ENCODE measurements at regions not wholly inside any gene's neighbourhood (a gene's known extent, or its start where the extent isn't known, plus 50 kb on each side); places are given as distances from the start of the nearest gene placed in this dataset.

DNA sequence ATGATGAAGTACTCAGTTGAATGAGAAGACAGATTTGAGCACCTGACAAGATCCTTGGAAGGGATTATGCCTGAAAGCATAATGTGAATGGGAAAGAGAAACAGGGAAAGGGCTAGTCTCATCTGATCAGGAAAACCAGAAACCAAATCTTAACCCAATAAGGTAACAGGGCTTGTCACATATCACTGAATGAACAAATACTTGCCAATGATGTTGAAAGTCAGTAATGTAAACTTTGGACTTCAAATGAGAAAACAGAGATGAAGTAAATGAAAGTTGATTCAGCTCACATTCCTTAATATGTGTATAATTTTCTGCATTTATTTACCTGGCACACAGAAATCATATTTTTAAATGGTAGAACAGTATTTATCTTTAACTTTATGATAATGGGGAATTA, 480.0 kb downstream of the KCTD12 start:
- DNase-seq = no peak

DNA sequence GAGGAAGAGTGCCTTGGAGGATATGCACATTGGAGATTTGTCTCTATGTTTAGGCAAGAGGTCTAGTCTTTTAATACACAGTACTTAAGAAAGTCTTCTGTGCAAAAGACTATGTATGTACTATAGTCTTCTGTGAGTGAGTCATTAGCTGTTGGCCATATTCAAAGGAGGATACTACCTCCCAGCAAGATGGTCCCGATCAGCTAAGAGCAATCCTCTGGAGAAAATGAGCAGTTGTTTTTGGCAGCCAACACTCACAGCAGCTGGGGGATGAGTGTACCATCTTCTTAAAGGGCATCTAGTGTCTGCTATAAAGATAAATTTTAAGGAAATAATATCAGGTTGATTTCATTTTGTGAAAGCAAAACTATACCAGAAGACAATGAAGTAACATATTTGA, 487.8 kb downstream of the KCTD12 start:
- DNase-seq = no peak

DNA sequence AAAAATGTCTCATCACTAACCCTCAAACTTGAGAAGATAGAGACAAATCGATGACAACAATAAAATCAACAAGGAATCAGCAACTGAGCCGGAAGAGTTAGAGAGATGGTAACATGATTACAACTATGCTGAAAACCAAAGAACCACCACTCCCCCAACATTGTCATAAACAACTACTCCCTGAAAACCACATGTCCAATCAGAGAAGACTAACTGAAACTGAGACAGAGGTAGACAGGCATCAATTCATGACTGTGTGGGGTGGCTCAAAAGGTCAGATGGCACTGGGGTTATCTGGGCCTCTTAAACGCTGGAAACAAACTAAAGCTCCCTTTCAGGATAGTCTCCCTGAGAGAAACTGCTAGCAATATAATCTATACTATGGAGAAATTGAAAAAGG, 488.8 kb downstream of the KCTD12 start:
- DNase-seq = no peak

DNA sequence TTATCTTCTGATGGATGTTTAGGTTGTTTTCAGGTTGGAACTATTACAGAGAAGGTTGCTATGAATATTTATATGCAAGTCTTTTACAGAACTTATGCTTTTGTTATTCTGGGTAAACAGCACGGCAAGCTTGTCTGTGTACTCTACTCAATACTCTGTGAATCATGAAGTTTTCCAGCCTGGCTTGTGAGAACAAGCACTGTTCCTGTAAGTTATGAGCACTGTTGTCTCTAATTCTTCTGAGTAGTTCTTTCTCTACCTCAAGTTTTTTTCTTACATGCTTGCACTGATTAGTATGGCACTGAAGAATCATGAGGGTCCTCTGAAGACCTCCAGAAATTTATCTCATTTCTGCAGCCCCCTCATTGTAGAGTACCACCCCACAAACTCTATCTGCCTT, 496.9 kb downstream of the KCTD12 start:
- no peak for DNase-seq

DNA sequence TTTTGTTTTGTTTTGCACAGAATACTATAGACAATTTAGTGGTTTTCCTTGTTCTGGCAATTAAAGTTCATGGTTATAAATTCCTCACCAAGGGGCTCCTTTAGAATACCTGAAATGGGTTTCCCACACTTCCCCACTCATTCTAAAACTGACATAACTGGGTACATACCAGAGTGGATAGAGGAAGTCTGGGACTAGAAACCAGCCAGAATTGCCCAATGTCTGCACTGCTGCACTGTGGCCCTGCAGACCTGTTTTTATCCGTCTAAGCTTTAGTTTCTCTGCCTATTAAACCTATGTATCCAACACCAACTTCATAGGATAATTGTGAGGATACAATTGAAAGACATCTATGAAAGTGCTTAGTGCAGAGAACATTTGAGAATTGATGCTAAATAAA, 498.6 kb downstream of the KCTD12 start:
- DNase-seq = no peak

DNA sequence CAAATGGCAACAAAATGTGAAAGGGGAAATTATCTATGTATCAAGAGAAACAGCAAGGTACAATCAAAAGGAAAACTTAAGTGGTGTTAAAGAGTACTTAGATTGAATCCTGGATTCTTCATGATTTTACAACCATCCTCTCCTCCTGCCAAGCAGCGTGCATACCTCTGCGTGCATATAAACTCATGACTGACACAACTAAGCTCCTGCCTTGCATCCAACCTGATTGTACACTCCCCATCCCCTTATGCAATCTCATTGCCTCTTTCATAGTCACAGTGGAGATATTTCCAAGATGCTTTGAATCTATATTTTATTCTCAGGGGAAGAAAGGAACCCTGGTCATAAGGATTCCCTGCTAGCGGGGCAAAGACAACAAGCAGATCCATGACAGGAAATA, 499.9 kb downstream of the KCTD12 start:
- DNase-seq = no peak

DNA sequence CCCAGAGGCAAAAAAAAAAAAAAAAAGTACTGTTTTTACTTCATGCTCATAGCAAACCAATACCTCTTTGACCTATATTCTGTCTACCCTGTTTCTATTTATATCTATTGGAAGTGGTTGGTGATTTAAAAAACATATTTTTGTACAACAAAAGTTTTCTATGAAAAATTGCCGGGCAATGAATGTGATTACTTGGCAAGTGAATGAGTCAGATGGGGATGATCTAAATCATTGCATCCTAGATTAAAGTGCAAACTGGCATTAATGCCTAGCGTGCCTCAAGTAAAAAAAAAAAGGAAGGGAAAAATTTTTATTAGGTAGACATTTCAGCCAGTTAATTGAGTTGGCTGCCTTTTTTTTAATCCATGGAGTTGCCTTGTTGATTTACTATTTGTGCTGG, 500.6 kb downstream of the KCTD12 start:
- DNase-seq = no peak

DNA sequence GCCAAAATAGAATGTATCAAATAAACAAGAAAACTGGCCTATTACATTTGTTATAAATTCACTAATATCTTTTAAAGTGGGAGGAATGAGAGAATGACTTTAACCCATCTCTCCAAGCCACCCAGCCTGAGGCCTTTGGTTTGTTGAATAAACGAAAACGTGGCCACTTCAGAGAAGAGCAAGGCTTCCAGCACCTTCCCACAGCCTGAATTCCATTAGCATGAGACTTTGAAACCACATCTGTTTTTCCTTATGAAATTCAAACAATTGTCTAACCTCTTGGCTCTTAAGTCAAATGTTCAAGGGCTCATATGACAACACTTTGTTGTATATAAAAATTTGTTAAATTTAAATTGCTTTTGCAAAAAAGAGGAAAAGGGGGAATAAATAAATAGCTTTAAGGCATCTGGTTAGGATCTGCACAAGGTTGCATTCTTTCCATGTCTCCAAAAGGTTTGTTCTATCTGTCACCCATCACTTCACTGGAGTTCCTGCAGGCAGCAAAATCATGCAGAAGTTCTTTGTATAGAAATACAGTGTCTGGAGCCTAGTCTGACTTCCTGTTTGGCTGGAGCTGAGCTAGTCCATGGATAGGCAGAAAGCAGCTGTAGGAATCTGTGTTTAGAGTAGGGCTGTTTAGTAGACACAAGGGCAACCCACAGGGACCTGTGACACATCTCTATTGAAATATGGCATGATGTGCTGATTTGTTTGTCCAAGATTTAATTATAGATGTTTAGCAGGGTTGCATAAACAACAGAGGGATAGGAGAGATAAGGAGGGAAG, 502.3 kb downstream of the KCTD12 start:
- DNase-seq = no peak

DNA sequence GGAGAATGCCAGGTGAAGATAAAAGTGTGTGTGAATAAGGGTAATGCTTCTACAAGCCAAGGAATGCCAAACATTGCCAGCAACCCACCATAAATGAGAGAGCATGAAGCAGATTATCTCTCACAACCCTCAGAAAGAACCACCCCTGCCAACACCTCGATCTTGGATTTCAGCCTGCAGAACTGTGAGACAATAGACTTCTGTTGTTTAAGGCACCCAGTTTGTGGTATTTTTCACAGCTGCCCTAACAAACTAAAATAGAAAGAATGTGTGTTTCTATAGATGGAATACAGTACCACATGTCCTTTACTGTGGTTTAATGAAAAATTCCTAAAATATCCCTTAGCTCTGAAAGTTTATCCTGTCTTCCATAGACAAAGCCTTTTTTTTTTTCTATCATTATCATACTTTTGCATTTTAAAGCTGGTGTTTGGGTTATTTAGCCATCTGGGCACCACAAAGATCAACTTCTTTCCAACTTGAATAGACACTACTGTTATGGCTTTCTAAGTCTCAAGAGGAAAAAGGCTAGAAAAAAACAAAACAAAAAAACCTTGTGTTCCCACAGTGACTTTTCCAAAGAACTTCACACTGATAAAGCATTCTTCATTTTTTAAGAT, 505.6 kb downstream of the KCTD12 start:
- no peak for DNase-seq

DNA sequence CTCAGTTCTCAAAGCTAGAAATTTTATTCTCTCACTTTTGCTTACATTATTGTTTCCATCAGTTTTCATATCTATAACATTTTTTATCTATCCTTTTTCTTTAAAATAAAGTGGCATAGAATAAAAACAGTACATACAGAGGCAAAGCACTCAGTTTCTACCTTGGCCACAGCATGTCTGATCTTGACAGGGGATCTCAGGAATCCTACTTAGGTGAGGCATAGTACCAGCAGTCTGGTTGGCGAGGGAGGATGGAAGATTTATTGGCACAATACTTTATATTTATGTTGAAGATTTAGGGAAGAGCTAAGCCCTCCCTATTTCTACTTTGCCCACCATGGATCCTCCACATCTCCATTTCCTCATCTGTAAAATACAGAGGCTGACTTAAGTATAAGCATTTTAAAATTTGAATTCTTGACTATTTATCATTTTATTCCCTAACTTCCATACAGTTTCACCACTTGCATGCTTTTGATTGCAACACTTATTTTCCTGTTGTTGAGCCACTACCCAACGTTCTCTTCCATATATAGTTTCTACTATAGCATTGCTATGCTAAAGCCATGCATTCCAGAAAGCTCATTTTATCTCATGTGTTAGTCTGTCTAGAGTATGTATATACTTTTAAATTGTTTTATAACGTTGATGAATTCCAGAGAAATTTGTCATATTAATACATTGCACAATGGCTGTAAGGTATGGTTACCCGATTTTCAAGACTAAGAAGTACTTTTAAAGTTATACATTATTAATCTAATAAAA, 506.7 kb downstream of the KCTD12 start:
- no peak for DNase-seq

DNA sequence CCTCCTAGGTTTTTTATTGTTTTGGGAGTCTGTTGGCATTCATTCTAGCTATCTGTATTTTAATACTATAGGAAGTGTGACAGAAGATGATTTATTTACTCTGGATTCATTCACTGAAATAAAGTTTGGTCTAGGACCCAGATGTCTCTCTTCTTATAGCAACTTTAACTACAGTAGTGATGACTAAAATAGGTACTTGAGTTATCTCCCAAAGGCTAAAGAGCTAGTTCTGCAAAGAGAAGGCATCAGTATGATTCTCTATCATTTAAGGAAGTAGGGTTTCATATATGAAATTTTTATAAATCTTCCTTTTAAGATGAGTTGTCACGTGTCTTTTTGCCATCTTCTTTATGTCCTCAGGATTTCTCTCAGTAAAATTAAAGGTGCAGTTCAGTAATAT, 507.4 kb downstream of the KCTD12 start:
- DNase-seq = no peak

DNA sequence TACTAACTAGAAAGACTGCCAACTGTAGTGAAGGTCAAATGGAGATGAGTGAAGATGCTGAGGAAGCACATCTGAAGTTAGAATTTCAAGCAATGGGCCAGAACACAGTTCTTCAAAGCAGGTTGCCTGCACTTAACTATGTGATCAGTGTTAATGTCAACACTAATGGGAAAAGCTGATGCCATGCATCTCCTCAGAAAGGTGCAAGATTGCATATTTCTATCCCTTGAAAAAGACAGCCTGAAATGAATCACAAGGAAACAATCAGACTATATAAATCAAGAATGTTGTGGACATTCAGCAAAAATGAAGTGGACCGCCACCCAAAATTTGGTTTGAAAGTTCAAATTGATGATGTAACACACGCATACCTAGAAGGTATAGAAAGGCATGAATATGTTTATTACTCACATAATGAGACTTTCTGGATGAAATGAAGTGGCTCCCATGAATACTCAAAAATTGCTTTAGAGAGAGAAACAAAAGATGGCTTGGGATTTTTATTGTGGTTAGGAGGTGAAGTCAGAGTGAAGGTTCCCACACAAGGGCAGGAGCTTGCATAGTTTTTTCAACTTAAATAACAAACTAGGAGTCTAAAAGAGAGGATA, 522.4 kb downstream of the KCTD12 start:
- no peak for DNase-seq

DNA sequence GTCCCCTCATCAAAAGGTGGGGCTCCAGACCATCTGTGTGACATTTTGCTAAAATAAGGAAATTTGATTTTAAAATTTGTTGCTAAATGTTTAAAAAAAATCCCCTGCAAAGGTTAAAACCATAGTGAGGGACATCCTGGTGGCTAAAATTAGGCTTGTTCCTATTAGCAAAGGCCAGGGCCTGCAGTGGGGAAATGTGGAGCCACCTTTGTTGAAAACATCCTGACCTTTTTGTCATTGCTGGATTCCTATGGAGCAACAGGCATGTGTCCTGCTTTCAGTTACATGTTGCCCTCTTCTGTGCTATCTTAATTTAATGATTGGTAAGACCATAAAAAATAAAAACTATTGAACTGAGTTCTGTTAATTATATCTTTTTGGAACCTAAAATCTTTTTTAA, 524.3 kb downstream of the KCTD12 start:
- DNase-seq = no peak

DNA sequence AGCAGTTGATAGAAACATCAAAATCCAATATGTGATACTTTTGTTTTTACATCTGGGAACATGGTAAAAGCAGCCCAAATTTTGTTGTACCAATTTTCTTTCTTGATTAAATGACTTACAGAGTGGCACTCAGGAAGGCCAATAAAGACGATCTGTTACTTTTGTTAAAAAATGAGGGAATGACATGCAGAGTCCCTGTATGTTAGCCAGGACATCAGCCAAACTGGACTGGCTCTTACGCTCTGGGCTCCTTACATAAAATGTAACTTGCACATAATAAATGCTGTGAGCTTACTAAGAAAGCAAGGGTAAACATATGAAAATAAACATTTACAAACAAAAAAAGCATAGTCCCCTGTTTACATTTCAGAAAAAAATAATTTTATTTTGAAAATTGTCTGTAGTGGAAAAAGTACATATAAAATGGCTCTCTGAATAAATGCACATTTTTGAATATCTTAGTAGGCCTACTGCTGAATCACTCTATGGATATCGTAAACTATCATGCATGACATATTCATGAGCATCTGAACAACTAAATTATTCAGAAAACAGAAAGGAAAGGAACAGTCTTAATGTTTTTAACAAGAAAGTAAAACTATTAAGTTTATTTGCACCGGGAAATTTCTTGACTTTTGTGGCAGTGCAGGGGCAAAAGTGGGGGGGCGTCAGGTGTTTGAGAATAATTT, 534.5 kb downstream of the KCTD12 start:
- DNase-seq = no peak

DNA sequence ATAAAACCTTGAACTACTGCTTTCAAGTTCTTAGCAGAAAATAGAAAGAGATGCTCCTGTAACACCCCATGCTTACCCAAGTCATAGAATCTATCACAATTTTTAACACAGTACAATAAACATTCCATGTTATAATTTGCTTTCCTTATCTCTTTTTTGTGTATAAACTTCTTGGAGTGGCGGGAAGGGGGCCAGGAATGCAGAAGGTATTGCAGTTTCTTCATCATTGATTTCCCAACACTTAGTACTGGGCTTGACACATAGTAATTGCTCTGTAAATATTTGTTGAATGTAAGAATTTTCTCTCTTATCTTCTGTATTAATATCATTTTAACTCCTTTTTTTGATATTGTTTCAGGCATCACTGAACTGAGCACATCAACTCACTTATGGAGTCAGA, 535.8 kb downstream of the KCTD12 start:
- no peak for DNase-seq

DNA sequence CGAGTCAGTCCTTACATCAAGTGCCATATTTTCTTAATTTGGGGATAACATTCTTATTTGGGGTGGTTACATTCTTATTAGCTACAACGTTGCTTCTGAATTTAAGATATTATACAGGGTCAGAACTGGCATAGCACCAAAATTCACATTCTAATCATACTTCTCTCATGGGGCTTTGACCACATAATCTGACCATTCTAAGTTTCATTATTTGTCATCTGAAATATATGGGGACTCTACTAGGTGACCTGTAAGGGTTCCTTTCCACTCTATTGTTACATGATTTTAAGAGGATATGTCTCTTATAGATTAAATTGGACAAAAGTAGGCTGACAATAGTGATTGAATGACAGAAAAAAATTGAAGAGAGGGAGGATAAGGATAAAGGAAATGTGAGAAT, 536.5 kb downstream of the KCTD12 start:
- DNase-seq = no peak

DNA sequence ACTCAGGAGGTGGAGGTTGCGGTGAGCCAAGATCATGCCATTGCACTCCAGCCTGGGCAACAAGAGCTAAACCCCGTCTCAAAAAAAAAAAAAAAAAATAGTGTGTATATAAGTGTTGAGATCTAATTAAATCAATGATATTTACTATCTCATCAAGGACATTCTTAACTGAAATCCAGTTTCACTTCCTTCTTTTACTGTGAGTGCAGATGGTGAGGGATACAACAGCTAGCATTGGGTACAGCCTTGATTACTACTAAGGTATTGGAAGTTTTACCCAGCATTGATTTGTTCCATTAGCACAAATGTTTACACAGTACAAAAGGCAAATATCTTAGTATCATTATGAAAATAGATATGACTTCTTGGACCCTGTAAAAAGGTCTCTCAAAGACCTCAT, 546.6 kb downstream of the KCTD12 start:
- no peak for DNase-seq

DNA sequence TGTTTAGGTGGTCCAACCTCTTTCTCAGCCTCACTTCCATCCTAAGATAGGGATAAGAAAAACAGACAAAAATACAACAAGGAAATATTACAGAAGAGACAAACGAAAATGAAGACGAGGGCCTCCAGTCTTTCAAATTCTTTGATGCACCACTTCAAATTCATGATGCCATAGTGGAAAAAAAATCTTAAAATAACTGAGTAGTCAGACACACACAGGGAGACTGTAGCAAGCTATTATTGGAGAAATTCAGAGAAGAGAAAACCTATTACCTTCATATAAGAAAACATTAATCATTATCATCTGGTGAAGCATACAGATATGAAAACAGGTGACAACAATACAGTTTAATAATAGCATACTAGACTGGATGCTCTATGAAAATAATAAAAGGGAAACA, 548.2 kb downstream of the KCTD12 start:
- DNase-seq = no peak

DNA sequence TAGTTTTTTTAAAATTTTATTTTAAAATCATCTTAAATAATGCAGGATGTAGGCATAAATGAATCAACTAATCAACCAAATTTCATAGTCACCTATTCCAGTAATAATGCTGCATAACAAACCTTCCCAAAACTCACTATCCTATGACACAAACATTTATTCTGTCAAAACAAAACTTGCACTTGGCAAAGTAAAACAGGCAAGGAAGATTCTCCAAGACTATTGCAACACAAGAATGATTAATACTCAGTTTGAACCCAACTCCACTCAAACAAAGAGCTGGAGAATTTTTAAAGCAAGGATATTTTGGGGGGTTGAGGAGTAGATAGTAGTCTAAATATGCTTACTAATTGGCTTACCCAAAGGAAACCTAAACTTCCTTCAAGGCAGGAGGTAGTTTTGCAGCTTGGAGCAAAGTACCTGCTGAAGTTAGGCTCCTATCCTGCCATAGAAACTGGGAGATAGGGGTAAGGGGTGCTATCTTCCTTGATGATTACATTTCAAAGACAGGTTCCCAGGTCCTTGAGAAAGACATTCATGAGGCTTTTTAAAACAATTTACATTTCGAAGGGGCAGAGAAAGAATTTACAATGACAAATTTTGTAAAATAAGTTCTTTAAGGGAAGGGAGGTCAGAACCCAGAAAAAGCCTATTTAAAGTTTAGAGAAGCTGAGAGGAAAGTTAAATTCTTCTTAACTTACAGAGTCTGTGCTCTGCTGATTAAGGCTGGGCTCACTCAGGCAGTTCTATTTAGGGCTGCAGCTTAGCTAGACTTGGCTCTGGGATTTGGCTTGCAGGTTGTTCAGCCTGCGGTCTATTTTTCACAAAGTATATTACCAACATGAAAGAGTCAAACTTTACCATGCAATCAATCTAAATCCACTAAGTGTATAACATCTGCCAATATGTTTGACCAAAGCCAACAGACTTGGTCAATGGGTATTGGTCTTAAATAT, 549.0 kb downstream of the KCTD12 start:
- no peak for DNase-seq

DNA sequence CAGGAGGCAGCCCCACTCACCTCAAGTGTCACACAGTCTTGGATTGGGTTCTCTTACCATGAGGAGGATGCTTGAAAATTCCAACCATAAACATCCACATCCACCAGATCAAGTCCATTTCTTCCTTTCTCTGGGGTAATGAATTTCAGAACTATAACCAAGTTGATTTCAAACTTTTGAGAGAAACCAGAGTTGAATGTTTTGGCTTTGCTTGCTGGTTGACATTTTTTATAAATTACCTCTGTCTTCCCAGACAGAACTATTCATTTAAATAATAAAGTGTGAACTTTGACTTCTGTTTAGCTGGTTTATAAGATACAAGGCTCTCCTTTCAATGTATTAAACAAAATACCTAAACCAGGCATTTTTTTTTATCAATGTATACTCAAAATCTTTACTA, 550.7 kb downstream of the KCTD12 start:
- no peak for DNase-seq

DNA sequence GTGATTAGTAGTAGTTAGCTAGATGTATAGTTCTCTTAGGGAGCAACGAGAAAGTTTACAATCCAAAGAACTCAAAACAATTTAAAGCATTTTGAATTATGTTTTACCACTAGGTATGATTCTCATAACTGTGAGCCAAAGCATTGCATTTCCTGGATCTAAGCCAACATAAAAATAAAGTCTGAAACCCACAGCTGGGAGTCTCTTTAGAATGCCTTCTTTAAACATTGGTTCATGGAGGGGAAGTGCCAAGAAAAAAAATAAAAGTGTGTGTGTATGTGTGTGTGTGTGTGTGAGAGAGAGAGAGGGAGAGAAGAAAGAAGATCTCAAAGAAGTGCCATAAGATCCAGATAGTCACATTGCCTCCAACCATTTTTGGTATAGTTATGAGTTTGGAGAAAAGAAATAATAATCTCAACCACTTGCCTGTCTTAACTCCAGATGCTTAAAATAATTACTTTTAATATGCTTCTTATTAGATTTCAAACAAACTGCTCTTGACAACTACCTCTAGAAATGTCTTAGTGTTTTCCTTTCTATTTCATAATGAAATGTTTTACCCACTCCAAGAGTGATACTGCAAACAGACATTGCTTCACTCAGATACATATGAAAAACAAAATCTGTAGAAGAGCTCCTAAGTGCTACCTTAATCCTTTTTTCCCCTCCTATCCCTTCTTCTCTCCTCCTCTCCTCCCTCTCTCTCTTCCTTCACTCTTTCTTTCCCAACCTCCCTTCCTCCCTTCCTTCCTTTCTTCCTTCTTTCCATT, 554.1 kb downstream of the KCTD12 start:
- DNase-seq = no peak
